DMS114 treated with DMSO at 0.1 percent for 48 hours (cell line): ENCODE measurements at regions not wholly inside any gene's neighbourhood (a gene's known extent, or its start where the extent isn't known, plus 50 kb on each side); places are given as distances from the start of the nearest gene placed in this dataset.
"Not testable (repeated sequence)": the region's sequence is repeated elsewhere in the genome, so short reads cannot be mapped to it uniquely, and the experiment has no call there.

Experiments
- DNase-seq: peaks from one replicate; lab custom pipeline; 2025; ENCODE audit not compliant: unreplicated experiment; lab: John Stamatoyannopoulos, UW

DNA sequence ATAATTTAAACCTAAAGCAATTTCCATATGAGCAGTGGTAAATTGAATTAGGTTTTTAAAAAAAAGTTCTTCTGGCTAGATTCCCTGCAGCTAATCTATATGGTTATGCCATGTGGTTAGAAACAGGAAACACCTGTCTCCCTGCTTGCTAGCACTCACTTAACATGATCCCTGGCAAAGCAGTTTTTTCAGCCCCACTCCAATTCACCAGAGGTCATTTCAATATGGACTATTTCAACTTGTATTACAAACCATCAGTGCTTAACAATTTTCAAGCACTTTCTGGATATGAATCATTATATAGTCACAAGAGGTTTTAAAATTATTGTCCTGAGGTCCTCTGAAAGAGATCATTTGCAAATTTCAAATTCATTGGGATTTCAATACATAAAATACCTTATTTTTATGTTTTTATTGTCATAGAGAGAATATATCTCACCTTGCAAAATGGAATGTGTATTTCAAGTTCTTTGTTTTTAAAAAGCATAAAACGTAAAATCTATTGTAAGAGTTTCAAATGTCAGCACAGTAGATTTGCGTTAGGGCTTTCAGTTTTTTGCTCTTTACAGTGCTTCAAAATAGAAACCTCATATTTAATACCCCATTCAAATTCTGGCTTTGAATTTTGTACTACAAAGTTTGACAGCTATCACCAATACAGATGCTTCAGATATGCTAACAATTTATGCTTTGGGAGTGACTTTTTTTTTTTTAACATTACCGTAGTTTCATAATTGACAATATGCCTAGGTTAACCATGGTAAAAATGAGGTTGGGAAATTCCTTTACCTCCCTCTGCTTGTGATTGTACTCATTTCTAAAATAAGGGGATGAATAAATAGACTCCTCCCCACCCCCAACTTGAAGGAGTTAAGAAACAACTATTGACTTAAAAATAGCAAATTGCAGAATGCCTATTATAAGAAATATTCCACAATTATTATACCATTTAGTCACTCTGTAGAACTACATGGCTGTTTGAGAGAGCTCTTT lies 117.5 kb upstream of the HGF start:
- no peak for DNase-seq

DNA sequence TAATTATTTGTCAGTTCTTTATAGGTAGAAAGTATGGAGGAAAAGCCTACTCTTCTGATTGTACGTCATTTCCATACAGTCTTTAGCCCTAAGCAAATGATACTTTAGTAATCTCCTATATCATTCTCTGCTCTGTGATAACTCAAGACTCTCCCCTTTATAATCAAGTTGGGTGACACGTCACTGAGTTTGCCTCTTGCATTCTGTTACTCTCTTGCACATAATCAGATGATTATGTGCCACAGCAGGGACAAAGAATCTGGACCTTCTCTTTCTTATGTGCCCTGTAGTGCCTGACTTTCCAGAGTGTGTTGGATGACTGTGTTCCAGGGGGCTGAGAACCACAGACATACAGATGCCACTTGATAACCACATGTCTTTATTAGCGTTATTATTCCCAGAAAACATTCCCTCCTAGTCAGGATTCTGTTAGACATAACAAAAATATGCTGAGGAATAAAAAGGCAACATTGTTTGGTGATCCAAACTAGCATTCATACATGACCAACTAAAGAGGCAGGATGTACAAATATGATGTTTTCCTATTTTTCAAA lies 116.4 kb upstream of the HGF start:
- no peak for DNase-seq

- DNase-seq, result no peak
These were observed 115.0 kb upstream of the HGF start for GRCh38 chr7:81884817-81885216.

- DNase-seq, result no peak
These were observed 114.0 kb upstream of the HGF start for GRCh38 chr7:81883801-81884393.

DNA sequence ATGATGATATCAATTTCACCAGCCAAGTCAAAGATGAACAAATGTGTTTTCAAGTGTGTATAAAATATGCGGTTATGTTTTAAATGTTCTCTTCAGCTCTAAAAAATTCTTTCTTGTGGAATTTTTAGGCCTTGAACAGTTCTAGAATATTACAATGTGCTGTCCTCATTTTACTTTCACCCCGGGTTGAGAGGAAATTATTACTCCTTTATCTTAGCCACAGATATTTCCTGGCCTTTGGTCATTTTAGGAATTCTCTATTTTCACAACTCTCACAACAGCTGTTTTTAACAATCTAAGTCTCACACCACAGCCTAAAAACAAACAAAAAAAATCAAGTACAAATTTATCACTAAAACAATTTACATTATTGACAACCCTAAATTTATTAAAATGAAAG lies 112.2 kb upstream of the HGF start:
- no peak for DNase-seq

- no peak for DNase-seq
These were observed 108.0 kb upstream of the HGF start for GRCh38 chr7:81877890-81878289.

DNA sequence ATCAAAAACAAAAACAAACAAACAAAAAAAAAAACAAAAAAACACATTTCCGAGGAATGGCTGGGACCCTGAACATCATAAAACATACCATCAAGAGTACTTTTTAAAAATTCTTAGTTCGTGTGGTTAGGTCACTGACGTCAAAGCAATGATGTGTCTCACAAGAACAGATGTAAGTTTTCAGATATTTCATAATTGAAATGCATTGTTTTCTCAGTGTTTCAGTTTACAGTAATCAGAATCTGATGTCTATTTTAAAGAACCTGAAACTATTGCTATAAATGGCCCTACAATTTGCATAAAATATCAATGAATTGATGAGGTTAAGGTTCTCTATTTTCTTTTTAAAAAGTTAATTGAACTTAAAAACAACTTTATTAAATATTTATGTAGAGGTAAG lies 103.7 kb upstream of the HGF start:
- DNase-seq, result no peak

DNA sequence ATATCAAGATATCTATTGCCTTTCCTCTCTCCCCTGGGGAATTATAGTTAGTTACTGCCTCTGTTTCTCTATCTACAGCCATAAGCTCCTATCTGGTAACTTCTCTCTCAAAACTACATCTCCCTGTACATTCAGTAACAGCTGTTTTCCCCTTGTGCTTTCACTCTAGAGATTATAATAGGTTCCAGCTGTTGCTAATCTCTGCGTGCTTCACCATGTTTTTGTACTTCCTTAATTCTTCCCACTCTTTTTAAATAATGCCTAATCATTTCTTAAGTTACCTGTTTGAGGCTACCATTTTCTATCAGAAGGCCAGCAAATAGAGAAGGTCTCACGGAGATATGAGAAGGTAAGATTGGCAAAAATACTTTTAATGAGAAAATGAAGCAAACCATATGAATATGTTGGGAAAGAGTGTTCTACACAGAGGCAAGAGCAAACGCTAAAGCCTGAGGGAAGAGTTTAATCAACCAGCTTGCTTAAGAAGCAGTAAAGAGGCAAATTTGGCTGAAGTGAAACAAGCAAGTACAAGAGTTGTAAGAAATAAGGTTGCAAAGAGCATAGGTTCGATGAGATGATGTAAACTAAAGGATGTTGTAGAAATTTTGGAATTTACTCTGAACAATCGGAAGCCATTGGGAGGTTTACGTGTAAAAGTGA lies 101.9 kb upstream of the HGF start:
- no peak for DNase-seq

GRCh38 chr7:81870608-81871007 lies 100.8 kb upstream of the HGF start:
- DNase-seq, result no peak

DNA sequence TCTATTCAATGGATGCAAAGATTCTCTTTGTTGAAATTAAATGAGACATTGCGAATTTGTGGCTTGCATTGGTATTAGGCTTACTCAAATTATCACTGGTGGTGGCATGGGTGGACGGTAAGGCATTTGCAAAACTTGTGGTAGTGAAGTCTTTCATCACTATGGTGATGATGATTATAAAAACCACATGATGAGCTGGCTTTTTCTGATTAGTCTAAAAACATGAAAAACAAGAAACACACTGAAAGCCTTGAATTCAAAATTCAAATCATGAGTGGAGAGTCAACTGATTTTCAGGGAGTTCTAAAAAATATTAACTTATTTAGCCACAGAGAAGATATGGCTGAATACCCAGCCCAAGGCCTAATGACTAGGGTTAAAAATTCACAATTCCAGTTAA lies 99.8 kb upstream of the HGF start:
- no peak for DNase-seq

GRCh38 chr7:81865754-81866153 lies 95.9 kb upstream of the HGF start:
- DNase-seq, result no peak

- no peak for DNase-seq
These were observed 89.6 kb upstream of the HGF start for GRCh38 chr7:81859433-81859832.

DNA sequence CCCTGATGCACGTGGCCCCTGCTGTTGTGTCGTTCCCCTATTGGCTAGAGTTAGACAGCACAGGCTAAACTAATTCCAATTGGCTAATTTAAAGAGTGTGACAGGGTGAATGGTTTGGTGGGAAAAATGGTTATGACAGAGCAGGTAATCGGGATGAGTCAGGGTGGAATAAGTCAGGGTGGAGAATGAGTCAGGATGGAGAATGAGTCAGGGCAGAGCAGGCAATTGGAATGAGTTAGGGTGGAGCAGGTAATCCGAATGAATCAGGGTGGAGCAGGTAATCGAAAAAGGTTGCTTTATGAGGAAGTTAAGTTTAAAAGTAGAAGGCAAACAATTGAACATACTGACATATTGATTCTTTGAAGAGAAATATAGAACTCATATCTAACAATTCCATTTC lies 89.0 kb upstream of the HGF start:
- DNase-seq, result not testable (repeated sequence)

- no peak for DNase-seq
These were observed 87.5 kb upstream of the HGF start for GRCh38 chr7:81857385-81857784.

DNA sequence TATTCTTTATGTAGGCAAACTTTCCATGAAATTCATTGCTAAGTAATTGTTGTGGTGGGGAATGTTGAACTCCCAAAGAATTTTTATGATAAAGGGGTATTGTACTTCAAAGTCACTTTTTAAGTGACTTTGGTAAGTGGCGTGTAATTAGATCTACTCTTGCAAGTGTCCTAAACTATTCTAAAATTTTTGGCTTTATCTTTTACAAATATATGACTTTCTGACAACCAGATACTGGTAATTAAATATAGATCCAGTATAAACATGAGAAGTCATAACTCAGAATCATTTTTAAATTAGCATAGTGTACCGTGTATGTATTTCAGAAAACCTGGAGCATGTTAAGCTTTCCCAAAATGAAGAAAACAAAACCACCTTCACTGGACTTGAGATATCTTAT lies 84.7 kb upstream of the HGF start:
- no peak for DNase-seq

DNA sequence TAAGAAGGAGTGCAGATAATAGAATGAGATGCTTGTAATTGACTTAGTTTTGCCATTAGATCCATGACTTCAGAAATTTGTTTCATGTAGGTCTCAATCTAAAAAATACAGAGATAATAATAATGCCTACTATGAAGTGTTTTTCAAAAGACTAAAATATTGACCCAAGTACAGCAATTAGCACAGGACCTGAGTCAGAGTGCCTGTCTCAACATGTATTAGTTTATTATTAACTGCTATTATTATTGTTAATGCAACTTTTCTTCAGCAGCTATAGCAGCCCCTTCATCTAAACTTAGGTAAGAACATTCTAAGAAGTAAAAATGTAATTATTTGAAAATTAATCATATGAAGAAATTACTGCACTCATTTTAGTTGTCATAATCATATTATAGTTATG lies 82.9 kb upstream of the HGF start:
- DNase-seq, result no peak

GRCh38 chr7:81851413-81851812 lies 81.6 kb upstream of the HGF start:
- no peak for DNase-seq

- peak; percentile 92 for DNase-seq
These were observed 76.6 kb upstream of the HGF start for GRCh38 chr7:81846398-81846797.

- DNase-seq, result peak; percentile 94
These were observed 75.9 kb upstream of the HGF start for GRCh38 chr7:81845744-81846241.

GRCh38 chr7:81843657-81844056 lies 73.8 kb upstream of the HGF start:
- not testable (repeated sequence) for DNase-seq

GRCh38 chr7:81842361-81842760 lies 72.5 kb upstream of the HGF start:
- peak; percentile 74 for DNase-seq
